CD4-positive, CD25-positive, alpha-beta regulatory T cell (primary cell): ENCODE measurements at regions not wholly inside any gene's neighbourhood (a gene's known extent, or its start where the extent isn't known, plus 50 kb on each side); places are given as distances from the start of the nearest gene placed in this dataset.
A peak's percentile ranks its signal among the peaks of the same experiment; 100 is the strongest.

Experiments used
- ATAC-seq, 2 donors: fragments of 150-1000 bp; cut with Tn5 transposase; one replicate each; pipeline ENCODE4 v1.10.0; 2021; ENCODE audit warnings: low read depth in 2 of 2, moderate number of reproducible peaks in 2 of 2, moderate library complexity in 1 of 2
- DNase-seq, 3 donors: peaks; one replicate each; pipeline versions ENCODE4 v3.0.0 to v3.0.0-alpha.2; 2012 to 2022; ENCODE audit warnings: mixed read lengths in 1 of 3
- H3K27ac ChIP-seq: one replicate; pipeline ENCODE4 v1.7.0; 2013; ENCODE audit warnings: mild to moderate bottlenecking, low read length; ENCODE audit not compliant: insufficient read depth, poor library complexity, severe bottlenecking
- H3K27me3 ChIP-seq: one replicate; pipeline ENCODE4 v1.7.0; 2013; ENCODE audit warnings: low read length; ENCODE audit not compliant: control insufficient read depth, insufficient read depth
- H3K36me3 ChIP-seq: one replicate; pipeline ENCODE4 v1.7.0; 2013; ENCODE audit warnings: mild to moderate bottlenecking, low read length, moderate library complexity; ENCODE audit not compliant: control insufficient read depth, insufficient read depth
- H3K4me1 ChIP-seq: 2 replicates; pipeline ENCODE4 v1.7.0; 2013; ENCODE audit warnings: mild to moderate bottlenecking, low read length; ENCODE audit not compliant: insufficient read depth, control insufficient read depth, poor library complexity, severe bottlenecking
- H3K4me3 ChIP-seq: one replicate; pipeline ENCODE4 v1.7.0; 2013; ENCODE audit warnings: low read depth, mild to moderate bottlenecking, low read length, moderate library complexity
- H3K9me3 ChIP-seq, 2 experiments: 1 replicate in 1 of 2; 2 replicates in 1 of 2; pipeline ENCODE4 v1.7.0; 2013; ENCODE audit warnings: low read length in 2 of 2, mild to moderate bottlenecking in 1 of 2, moderate library complexity in 1 of 2; ENCODE audit not compliant: control insufficient read depth in 2 of 2
- H3K27ac Mint-ChIP-seq, 3 donors: one replicate each; pipeline ENCODE4 v1.8.0; 2020 to 2022; ENCODE audit warnings: mild to moderate bottlenecking in 3 of 3, mixed read lengths in 3 of 3, moderate library complexity in 2 of 3
- H3K27me3 Mint-ChIP-seq: one replicate; pipeline ENCODE4 v1.8.0; 2022; ENCODE audit warnings: mild to moderate bottlenecking, mixed read lengths
- H3K36me3 Mint-ChIP-seq: one replicate; pipeline ENCODE4 v1.8.0; 2020; ENCODE audit warnings: mixed read lengths
- H3K4me1 Mint-ChIP-seq, 4 donors: one replicate each; pipeline ENCODE4 v1.8.0; 2020 to 2022; ENCODE audit warnings: mixed read lengths in 4 of 4, mild to moderate bottlenecking in 1 of 4
- H3K4me3 Mint-ChIP-seq, 4 donors: one replicate each; pipeline ENCODE4 v1.8.0; 2020 to 2022; ENCODE audit warnings: mild to moderate bottlenecking in 4 of 4, mixed read lengths in 4 of 4, moderate library complexity in 3 of 4
- H3K9me3 Mint-ChIP-seq, 7 donors: one replicate each; pipeline ENCODE4 v1.8.0; 2020 to 2022; ENCODE audit warnings: mixed read lengths in 7 of 7, mild to moderate bottlenecking in 3 of 7, moderate library complexity in 2 of 7

- H3K9me3 ChIP-seq, result no peaks in the 10 kb centered on the region
- Mint-ChIP-seq H3K4me1 (peaks cover 0 to 5% (median 2%) of the 10 kb centered on the region in 4 donors), H3K4me3 (no peak overlapping the region), H3K36me3 (peaks cover 3% of the 10 kb centered on the region), H3K9me3 (peaks cover 0 to 11% (median 4%) of the 10 kb centered on the region in 7 donors), H3K27ac (no peak overlapping the region), H3K27me3 (peaks cover 12% of the 10 kb centered on the region)
- no peak overlapping the region for H3K27ac ChIP-seq
- no peaks in the 10 kb centered on the region for H3K4me1 ChIP-seq
- H3K36me3 ChIP-seq, result no peaks in the 10 kb centered on the region
- H3K27me3 ChIP-seq, result no peaks in the 10 kb centered on the region
- ATAC-seq (no peak), DNase-seq (no peak)
- H3K4me3 ChIP-seq, result no peak overlapping the region
Measured at GRCh38 chr12:116474331-116474730, 84.8 kb upstream of the MAP1LC3B2 start.

DNA sequence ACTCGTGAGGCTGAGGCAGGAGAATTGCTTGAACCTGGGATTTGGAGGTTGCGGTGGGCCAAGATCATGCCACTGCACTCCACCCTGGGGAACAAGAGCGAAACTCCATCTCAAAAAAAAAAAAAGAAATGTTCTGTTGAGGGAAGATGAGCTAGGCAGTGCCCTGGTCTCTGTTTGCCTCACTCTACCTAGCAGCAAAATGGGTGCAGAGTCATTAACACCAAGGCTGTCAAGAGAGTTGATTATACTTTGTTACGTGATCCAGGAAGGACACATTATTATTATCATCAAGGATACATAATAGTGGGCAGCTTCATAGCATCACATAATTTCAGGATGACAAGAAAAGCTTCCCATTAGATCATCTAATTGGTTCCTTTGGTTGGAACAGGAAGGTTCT is 84.3 kb upstream of the MAP1LC3B2 start:
- Histone ChIP-seq H3K4me1 (no peaks in the 10 kb centered on the region), H3K27ac (no peak overlapping the region), H3K36me3 (no peaks in the 10 kb centered on the region), H3K9me3 (no peaks in the 10 kb centered on the region), H3K4me3 (no peak overlapping the region), H3K27me3 (no peaks in the 10 kb centered on the region)
- Mint-ChIP-seq H3K27ac (no peak overlapping the region), H3K27me3 (peaks cover 12% of the 10 kb centered on the region), H3K36me3 (no peaks in the 10 kb centered on the region), H3K4me3 (no peak overlapping the region), H3K9me3 (peaks cover 0 to 11% (median 4%) of the 10 kb centered on the region in 7 donors), H3K4me1 (peaks cover 0 to 6% (median 4%) of the 10 kb centered on the region in 4 donors)
- no peak for ATAC-seq
- DNase-seq, result no peak

GRCh38 chr12:116476227-116476822 is 82.9 kb upstream of the MAP1LC3B2 start:
- H3K4me1 Mint-ChIP-seq, result peaks cover 0 to 15% (median 11%) of the 10 kb centered on the region in 4 donors
- no peak overlapping the region for H3K4me3 Mint-ChIP-seq
- Histone ChIP-seq H3K27me3 (no peaks in the 10 kb centered on the region), H3K4me3 (no peak overlapping the region), H3K27ac (no peak overlapping the region), H3K36me3 (no peaks in the 10 kb centered on the region), H3K4me1 (no peaks in the 10 kb centered on the region), H3K9me3 (no peaks in the 10 kb centered on the region)
- no peaks in the 10 kb centered on the region for H3K36me3 Mint-ChIP-seq
- ATAC-seq (no peak), DNase-seq (no peak)
- peaks cover 0 to 11% (median 4%) of the 10 kb centered on the region in 7 donors for H3K9me3 Mint-ChIP-seq
- H3K27ac Mint-ChIP-seq, result no peak overlapping the region
- H3K27me3 Mint-ChIP-seq, result peaks cover 12% of the 10 kb centered on the region

GRCh38 chr12:116478243-116478773 is 80.9 kb upstream of the MAP1LC3B2 start:
- no peak overlapping the region for H3K27ac ChIP-seq
- no peak overlapping the region for H3K4me3 Mint-ChIP-seq
- H3K9me3 ChIP-seq, result no peaks in the 10 kb centered on the region
- no peaks in the 10 kb centered on the region for H3K27me3 ChIP-seq
- H3K9me3 Mint-ChIP-seq, result peaks cover 0 to 11% (median 4%) of the 10 kb centered on the region in 7 donors
- no peaks in the 10 kb centered on the region for H3K36me3 Mint-ChIP-seq
- ATAC-seq (no peak), DNase-seq (no peak)
- H3K4me3 ChIP-seq, result no peak overlapping the region
- peaks cover 17% of the 10 kb centered on the region for H3K27me3 Mint-ChIP-seq
- H3K4me1 ChIP-seq, result no peaks in the 10 kb centered on the region
- no peak overlapping the region for H3K27ac Mint-ChIP-seq
- no peaks in the 10 kb centered on the region for H3K36me3 ChIP-seq
- H3K4me1 Mint-ChIP-seq, result peaks cover 0 to 16% (median 11%) of the 10 kb centered on the region in 4 donors

- Mint-ChIP-seq H3K27me3 (peaks cover 23% of the 10 kb centered on the region), H3K9me3 (peaks cover 0 to 11% (median 4%) of the 10 kb centered on the region in 7 donors), H3K4me3 (peak overlapping the region in 1 of 4 donors; percentile 11), H3K27ac (no peak overlapping the region), H3K36me3 (no peaks in the 10 kb centered on the region), H3K4me1 (peaks cover 0 to 14% (median 10%) of the 10 kb centered on the region in 4 donors)
- ATAC-seq (peak; percentile 71 to 72), DNase-seq (peak in 1 of 3 donors; percentile 65)
- no peaks in the 10 kb centered on the region for H3K36me3 ChIP-seq
- no peaks in the 10 kb centered on the region for H3K27me3 ChIP-seq
- H3K4me1 ChIP-seq, result no peaks in the 10 kb centered on the region
- no peak overlapping the region for H3K27ac ChIP-seq
- H3K4me3 ChIP-seq, result no peak overlapping the region
- H3K9me3 ChIP-seq, result no peaks in the 10 kb centered on the region
Measured at GRCh38 chr12:116480210-116480810, 78.9 kb upstream of the MAP1LC3B2 start.

DNA sequence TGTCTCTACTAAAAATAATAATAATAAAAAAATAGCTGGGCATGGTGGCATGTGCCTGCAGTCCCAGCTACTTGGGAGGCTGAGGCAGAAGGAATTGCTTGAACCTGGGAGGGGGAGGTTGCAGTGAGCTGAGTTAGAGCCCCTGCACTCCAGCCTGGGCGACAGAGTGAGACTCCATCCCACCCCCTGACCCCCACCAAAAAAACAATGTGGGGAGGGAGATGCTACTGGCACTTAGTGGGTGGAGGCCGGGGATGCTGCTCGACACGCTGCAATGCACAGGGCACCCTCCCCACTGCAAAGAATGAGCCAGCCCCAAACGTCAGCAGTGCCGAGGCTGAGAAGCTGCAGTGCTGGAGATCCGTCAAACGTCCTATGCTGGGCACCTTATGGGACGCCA is 77.5 kb upstream of the MAP1LC3B2 start:
- no peaks in the 10 kb centered on the region for H3K36me3 ChIP-seq
- no peak overlapping the region for H3K4me3 Mint-ChIP-seq
- H3K27ac Mint-ChIP-seq, result no peak overlapping the region
- H3K27me3 ChIP-seq, result no peaks in the 10 kb centered on the region
- no peak for DNase-seq
- peaks cover 11% of the 10 kb centered on the region for H3K27me3 Mint-ChIP-seq
- peaks cover 0 to 14% (median 10%) of the 10 kb centered on the region in 4 donors for H3K4me1 Mint-ChIP-seq
- H3K4me1 ChIP-seq, result no peaks in the 10 kb centered on the region
- no peak overlapping the region for H3K4me3 ChIP-seq
- ATAC-seq, result no peak
- H3K27ac ChIP-seq, result no peak overlapping the region
- no peaks in the 10 kb centered on the region for H3K9me3 ChIP-seq
- peaks cover 0 to 1% (median under 1%) of the 10 kb centered on the region in 7 donors for H3K9me3 Mint-ChIP-seq
- no peaks in the 10 kb centered on the region for H3K36me3 Mint-ChIP-seq

GRCh38 chr12:116482179-116482578 is 77.0 kb upstream of the MAP1LC3B2 start:
- Mint-ChIP-seq H3K4me1 (peaks cover 0 to 14% (median 10%) of the 10 kb centered on the region in 4 donors), H3K36me3 (no peaks in the 10 kb centered on the region), H3K27me3 (peaks cover 11% of the 10 kb centered on the region), H3K4me3 (no peak overlapping the region), H3K9me3 (peaks cover 0 to 3% (median 2%) of the 10 kb centered on the region in 7 donors), H3K27ac (no peak overlapping the region)
- Histone ChIP-seq H3K4me1 (no peaks in the 10 kb centered on the region), H3K27ac (no peak overlapping the region), H3K9me3 (no peaks in the 10 kb centered on the region), H3K4me3 (no peak overlapping the region), H3K27me3 (no peaks in the 10 kb centered on the region), H3K36me3 (no peaks in the 10 kb centered on the region)
- DNase-seq, result no peak
- ATAC-seq, result no peak
